Keratinocyte (primary cell): ENCODE measurements at regions not wholly inside any gene's neighbourhood (a gene's known extent, or its start where the extent isn't known, plus 50 kb on each side); places are given as distances from the start of the nearest gene placed in this dataset.

Experiments used
- DNase-seq: peaks from one replicate; pipeline ENCODE4 v3.0.0-alpha.2; 2011; ENCODE audit warnings: low read depth, missing footprints, low spot score
- FAIRE-seq: peaks from 2 replicates; lab custom pipeline; 2011; peaks lifted over from hg19 to GRCh38; lab: Jason Lieb, UNC
- H2AFZ ChIP-seq: 2 replicates; pipeline ENCODE4 v1.6.0; 2012; ENCODE audit warnings: low read length, control low read depth, inconsistent platforms; ENCODE audit not compliant: control insufficient read depth
- H3K27ac ChIP-seq: 2 replicates; pipeline ENCODE4 v1.5.1; 2011; ENCODE audit warnings: low read length; ENCODE audit not compliant: control insufficient read depth, insufficient read depth
- H3K27me3 ChIP-seq: 3 replicates; pipeline ENCODE4 v1.6.0; 2011; ENCODE audit warnings: low read length; ENCODE audit not compliant: control insufficient read depth, insufficient read depth; ENCODE audit errors: extremely low read depth
- H3K36me3 ChIP-seq, 2 experiments: 2 replicates in 1 of 2; 3 replicates in 1 of 2; pipeline ENCODE4 v1.5.1; 2011; ENCODE audit warnings: low read length in 2 of 2, mild to moderate bottlenecking in 1 of 2; ENCODE audit not compliant: control insufficient read depth in 2 of 2, insufficient read depth in 2 of 2; ENCODE audit errors: extremely low read depth in 1 of 2
- H3K4me1 ChIP-seq: 3 replicates; pipeline ENCODE4 v1.5.1; 2011; ENCODE audit warnings: low read length; ENCODE audit not compliant: control insufficient read depth, insufficient read depth; ENCODE audit errors: extremely low read depth
- H3K4me2 ChIP-seq: 3 replicates; pipeline ENCODE4 v1.6.0; 2011; ENCODE audit warnings: low read depth, low read length; ENCODE audit not compliant: control insufficient read depth, insufficient read depth; ENCODE audit errors: extremely low read depth
- H3K4me3 ChIP-seq, 3 experiments: fragments of 200-600 bp in 1 of 3; sonication (generic) in 1 of 3; 2 replicates in 2 of 3; 3 replicates in 1 of 3; pipeline ENCODE4 v1.5.1; 2011 to 2016; ENCODE audit warnings: low read length in 3 of 3, mild to moderate bottlenecking in 3 of 3, control low read depth in 2 of 3, inconsistent platforms in 1 of 3, low read depth in 1 of 3, mixed read lengths in 1 of 3, mixed run types in 1 of 3, moderate library complexity in 1 of 3; ENCODE audit not compliant: control insufficient read depth in 2 of 3, insufficient read depth in 2 of 3; ENCODE audit errors: extremely low read depth in 1 of 3
- H3K79me2 ChIP-seq: 2 replicates; pipeline ENCODE4 v1.6.0; 2012; ENCODE audit warnings: low read length; ENCODE audit not compliant: control insufficient read depth, insufficient read depth
- H3K9ac ChIP-seq: 3 replicates; pipeline ENCODE4 v1.6.0; 2011; ENCODE audit warnings: low read length; ENCODE audit not compliant: control insufficient read depth, insufficient read depth; ENCODE audit errors: extremely low read depth
- H3K9me1 ChIP-seq: 3 replicates; pipeline ENCODE4 v1.6.0; 2011; ENCODE audit warnings: low read length; ENCODE audit not compliant: control insufficient read depth, insufficient read depth; ENCODE audit errors: extremely low read depth
- H3K9me3 ChIP-seq: 2 replicates; pipeline ENCODE4 v1.5.1; 2012; ENCODE audit warnings: low read depth, low read length; ENCODE audit not compliant: control insufficient read depth
- H4K20me1 ChIP-seq: 3 replicates; pipeline ENCODE4 v1.6.0; 2011; ENCODE audit warnings: low read length; ENCODE audit not compliant: control insufficient read depth, insufficient read depth; ENCODE audit errors: extremely low read depth
- EZH2 ChIP-seq: IDR thresholded peaks from one replicate; pipeline ENCODE4 v1.6.1; 2012; ENCODE audit warnings: inconsistent platforms, mild to moderate bottlenecking, low read length, moderate library complexity
- dilution Hi-C: fragments of 300-500 bp; cut with MboI; formaldehyde crosslinking; loops from one replicate; pipeline ENCODE4 v1.7.0; 2020; ENCODE audit warnings: low sequenced_read_pairs; ENCODE audit not compliant: extremely low pct_ligation_motif_present
- TF ChIP-seq, protein P1 (sequence below), 3 experiments: IDR thresholded peaks in 1 of 3; conservative IDR thresholded peaks in 1 of 3; optimal IDR thresholded peaks in 1 of 3; 2 replicates in 2 of 3; 3 replicates in 1 of 3; pipeline versions ENCODE3 to v1.5.1; 2011; ENCODE audit warnings: low read length in 3 of 3, mild to moderate bottlenecking in 3 of 3, moderate library complexity in 2 of 3, control low read depth in 1 of 3, inconsistent platforms in 1 of 3; ENCODE audit not compliant: insufficient read depth in 2 of 3; ENCODE audit errors: extremely low read depth in 1 of 3

DNA sequence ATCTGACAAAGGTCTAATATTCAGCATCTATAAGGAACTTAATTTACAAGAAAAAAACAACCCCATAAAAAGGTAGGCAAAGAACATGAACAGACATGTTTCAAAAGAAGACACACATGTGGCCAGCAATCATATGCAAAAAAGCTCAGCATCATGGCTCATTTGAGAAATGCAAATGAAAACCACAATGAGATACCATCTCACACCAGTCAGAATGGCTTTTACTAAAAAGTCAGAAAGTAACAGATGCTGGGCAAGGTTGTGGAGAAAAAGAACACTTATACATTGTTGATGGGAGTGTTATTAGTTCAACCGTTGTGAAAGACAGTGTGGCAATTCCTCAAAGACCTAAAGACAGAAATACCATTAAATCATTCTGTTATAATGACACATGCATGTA, 289.9 kb upstream of the MMS22L start:
- no peak for TF ChIP-seq EZH2
- TF ChIP-seq, protein P1, sequence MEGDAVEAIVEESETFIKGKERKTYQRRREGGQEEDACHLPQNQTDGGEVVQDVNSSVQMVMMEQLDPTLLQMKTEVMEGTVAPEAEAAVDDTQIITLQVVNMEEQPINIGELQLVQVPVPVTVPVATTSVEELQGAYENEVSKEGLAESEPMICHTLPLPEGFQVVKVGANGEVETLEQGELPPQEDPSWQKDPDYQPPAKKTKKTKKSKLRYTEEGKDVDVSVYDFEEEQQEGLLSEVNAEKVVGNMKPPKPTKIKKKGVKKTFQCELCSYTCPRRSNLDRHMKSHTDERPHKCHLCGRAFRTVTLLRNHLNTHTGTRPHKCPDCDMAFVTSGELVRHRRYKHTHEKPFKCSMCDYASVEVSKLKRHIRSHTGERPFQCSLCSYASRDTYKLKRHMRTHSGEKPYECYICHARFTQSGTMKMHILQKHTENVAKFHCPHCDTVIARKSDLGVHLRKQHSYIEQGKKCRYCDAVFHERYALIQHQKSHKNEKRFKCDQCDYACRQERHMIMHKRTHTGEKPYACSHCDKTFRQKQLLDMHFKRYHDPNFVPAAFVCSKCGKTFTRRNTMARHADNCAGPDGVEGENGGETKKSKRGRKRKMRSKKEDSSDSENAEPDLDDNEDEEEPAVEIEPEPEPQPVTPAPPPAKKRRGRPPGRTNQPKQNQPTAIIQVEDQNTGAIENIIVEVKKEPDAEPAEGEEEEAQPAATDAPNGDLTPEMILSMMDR (optimal IDR thresholded peaks at IDR 0.05 in 1 of 3, IDR thresholded peaks at IDR 0.05 in 1 of 3, conservative IDR thresholded peaks at IDR 0.05 in 1 of 3; ENCODE audit: extremely low read depth in 1 of 3, insufficient read depth in 2 of 3, low read length in 3 of 3), result no peak
- H3K36me3 ChIP-seq, result no peaks in the 10 kb centered on the region
- H3K4me3 ChIP-seq, result no peak overlapping the region
- no peaks in the 10 kb centered on the region for H3K9me1 ChIP-seq
- H2AFZ ChIP-seq, result no peak overlapping the region
- no peaks in the 10 kb centered on the region for H3K27me3 ChIP-seq
- no peak overlapping the region for H3K27ac ChIP-seq
- FAIRE-seq (no peak), DNase-seq (no peak)
- H3K4me1 ChIP-seq, result no peaks in the 10 kb centered on the region
- H3K9me3 ChIP-seq, result no peaks in the 10 kb centered on the region
- H3K79me2 ChIP-seq, result no peaks in the 10 kb centered on the region
- H3K4me2 ChIP-seq, result no peak overlapping the region
- no peaks in the 10 kb centered on the region for H4K20me1 ChIP-seq
- no peak overlapping the region for H3K9ac ChIP-seq
- dilution Hi-C loops, result no loop called here

DNA sequence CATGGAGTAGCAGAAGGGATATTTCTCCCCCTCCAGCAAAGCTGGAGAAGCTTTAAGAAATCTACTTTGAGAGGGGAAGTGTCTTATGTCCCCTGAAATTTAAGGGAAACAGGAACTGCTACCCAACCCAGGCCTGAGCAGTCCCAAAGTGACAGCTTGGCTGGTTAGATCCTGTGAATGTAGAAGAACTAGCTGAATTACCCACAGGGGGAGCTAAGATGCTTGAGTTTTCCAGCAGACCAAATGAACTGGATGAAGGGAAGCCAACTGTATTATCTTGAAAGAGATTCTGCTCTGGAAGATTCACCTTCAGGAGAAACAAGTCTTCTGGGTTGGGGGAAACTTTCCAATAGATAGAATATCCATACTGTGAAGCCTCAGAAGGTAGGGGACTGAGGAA, 303.3 kb upstream of the MMS22L start:
- no peaks in the 10 kb centered on the region for H3K4me1 ChIP-seq
- no peaks in the 10 kb centered on the region for H3K9me1 ChIP-seq
- H3K36me3 ChIP-seq, result no peaks in the 10 kb centered on the region
- no peaks in the 10 kb centered on the region for H3K79me2 ChIP-seq
- DNase-seq (no peak), FAIRE-seq (no peak)
- no peak overlapping the region for H3K9ac ChIP-seq
- no peaks in the 10 kb centered on the region for H3K9me3 ChIP-seq
- H3K27me3 ChIP-seq, result no peaks in the 10 kb centered on the region
- no peak overlapping the region for H3K27ac ChIP-seq
- no peak overlapping the region for H2AFZ ChIP-seq
- H4K20me1 ChIP-seq, result no peaks in the 10 kb centered on the region
- H3K4me2 ChIP-seq, result no peak overlapping the region
- dilution Hi-C loops, result no loop called here
- TF ChIP-seq, protein P1 (optimal IDR thresholded peaks at IDR 0.05 in 1 of 3, IDR thresholded peaks at IDR 0.05 in 1 of 3, conservative IDR thresholded peaks at IDR 0.05 in 1 of 3; ENCODE audit: extremely low read depth in 1 of 3, insufficient read depth in 2 of 3, low read length in 3 of 3), result peak; percentile 24 to 42 (median 39)
- TF ChIP-seq EZH2, result no peak
- no peak overlapping the region for H3K4me3 ChIP-seq
